ENCODE measurements at regions not wholly inside any gene's neighbourhood (a gene's known extent, or its start where the extent isn't known, plus 50 kb on each side); places are given as distances from the start of the nearest gene placed in this dataset.

- no peak for DNase-seq (ENCODE audit: low read depth)
- in situ Hi-C loops (cut with HindIII; ENCODE audit: low pct_unique_long_range_greater_than_20kb, low sequenced_read_pairs): no loop called here
These were observed 314.3 kb upstream of the RTL1 start for GRCh38 chr14:101217616-101218371.

- in situ Hi-C loops (cut with HindIII; ENCODE audit: low pct_unique_long_range_greater_than_20kb, low sequenced_read_pairs): no loop called here
- no peak for DNase-seq (ENCODE audit: low read depth)
These were observed 316.6 kb upstream of the RTL1 start for GRCh38 chr14:101219896-101220703.

GRCh38 chr14:101220921-101221510 lies 317.5 kb upstream of the RTL1 start:
- in situ Hi-C loops (cut with HindIII; ENCODE audit: low pct_unique_long_range_greater_than_20kb, low sequenced_read_pairs): no loop called here
- no peak for DNase-seq (ENCODE audit: low read depth)

- no peak for DNase-seq (ENCODE audit: low read depth)
- in situ Hi-C loops (cut with HindIII; ENCODE audit: low pct_unique_long_range_greater_than_20kb, low sequenced_read_pairs): no loop called here
These were observed 318.1 kb upstream of the RTL1 start for GRCh38 chr14:101221549-101222160.

GRCh38 chr14:101222362-101223070 lies 319.0 kb upstream of the RTL1 start:
- DNase-seq (ENCODE audit: low read depth): no peak
- in situ Hi-C loops (cut with HindIII; ENCODE audit: low pct_unique_long_range_greater_than_20kb, low sequenced_read_pairs): no loop called here

- no peak for DNase-seq (ENCODE audit: low read depth)
- in situ Hi-C loops (cut with HindIII; ENCODE audit: low pct_unique_long_range_greater_than_20kb, low sequenced_read_pairs): no loop called here
These were observed 319.6 kb upstream of the RTL1 start for GRCh38 chr14:101223127-101223526.

- in situ Hi-C loops (cut with HindIII; ENCODE audit: low pct_unique_long_range_greater_than_20kb, low sequenced_read_pairs): no loop called here
- DNase-seq (ENCODE audit: low read depth): no peak
These were observed 320.1 kb upstream of the RTL1 start for GRCh38 chr14:101223561-101224162.

- DNase-seq (ENCODE audit: low read depth): no peak
- in situ Hi-C loops (cut with HindIII; ENCODE audit: low pct_unique_long_range_greater_than_20kb, low sequenced_read_pairs): no loop called here
These were observed 321.0 kb upstream of the RTL1 start for GRCh38 chr14:101224356-101225156.

- no peak for DNase-seq (ENCODE audit: low read depth)
- in situ Hi-C loops (cut with HindIII; ENCODE audit: low pct_unique_long_range_greater_than_20kb, low sequenced_read_pairs): no loop called here
These were observed 321.9 kb upstream of the RTL1 start for GRCh38 chr14:101225157-101226152.

GRCh38 chr14:101226265-101226602 lies 322.7 kb upstream of the RTL1 start:
- in situ Hi-C loops (cut with HindIII; ENCODE audit: low pct_unique_long_range_greater_than_20kb, low sequenced_read_pairs): no loop called here
- no peak for DNase-seq (ENCODE audit: low read depth)

- DNase-seq (ENCODE audit: low read depth): no peak
- in situ Hi-C loops (cut with HindIII; ENCODE audit: low pct_unique_long_range_greater_than_20kb, low sequenced_read_pairs): no loop called here
These were observed 323.3 kb upstream of the RTL1 start for GRCh38 chr14:101226603-101227425.

GRCh38 chr14:101227611-101228594 lies 324.4 kb upstream of the RTL1 start:
- DNase-seq (ENCODE audit: low read depth): no peak
- in situ Hi-C loops (cut with HindIII; ENCODE audit: low pct_unique_long_range_greater_than_20kb, low sequenced_read_pairs): no loop called here

GRCh38 chr14:101228949-101229541 lies 325.5 kb upstream of the RTL1 start:
- in situ Hi-C loops (cut with HindIII; ENCODE audit: low pct_unique_long_range_greater_than_20kb, low sequenced_read_pairs): no loop called here
- no peak for DNase-seq (ENCODE audit: low read depth)

GRCh38 chr14:101229666-101230065 lies 326.1 kb upstream of the RTL1 start:
- in situ Hi-C loops (cut with HindIII; ENCODE audit: low pct_unique_long_range_greater_than_20kb, low sequenced_read_pairs): no loop called here
- DNase-seq (ENCODE audit: low read depth): no peak

Measured in Caki2 (cell line).